ENCODE measurements at regions not wholly inside any gene's neighbourhood (a gene's known extent, or its start where the extent isn't known, plus 50 kb on each side); places are given as distances from the start of the nearest gene placed in this dataset.

GRCh38 chr20:2234598-2235191 is 61.1 kb upstream of the TGM3 start:
- H3K27ac Mint-ChIP-seq = peak overlapping the region; percentile 98

GRCh38 chr20:2236256-2236655 is 59.5 kb upstream of the TGM3 start:
- Histone ChIP-seq H3K4me3 (no peak overlapping the region), H2AFZ (replicated peaks) (no peak overlapping the region), H3K36me3 (no peaks in the 10 kb centered on the region), H4K20me1 (ENCODE audit: low read depth) (no peaks in the 10 kb centered on the region), H3K27me3 (no peaks in the 10 kb centered on the region), H3K4me1 (peaks cover 14% of the 10 kb centered on the region), H3K9ac (no peak overlapping the region), H3F3A (ENCODE audit: low read depth) (peaks cover 11% of the 10 kb centered on the region), H3K4me2 (no peak overlapping the region), H3K79me2 (ENCODE audit: low read depth) (no peaks in the 10 kb centered on the region), H3K27ac (no peak overlapping the region), H3K9me3 (ENCODE audit: low read depth) (no peaks in the 10 kb centered on the region)
- TF ChIP-seq EZH2 (IDR thresholded peaks at IDR 0.05) (no peak), CTCF (IDR thresholded peaks at IDR 0.05) (no peak), EZH2phosphoT487 (IDR thresholded peaks at IDR 0.05) (no peak)
- no peak for DNase-seq (ENCODE audit: low spot score)
- Mint-ChIP-seq H3K4me1 (peaks cover 47% of the 10 kb centered on the region), H3K4me3 (no peak overlapping the region), H3K36me3 (no peaks in the 10 kb centered on the region), H3K9me3 (no peaks in the 10 kb centered on the region), H3K27me3 (ENCODE audit: insufficient read depth, low read depth) (no peaks in the 10 kb centered on the region), H3K27ac (peak overlapping the region; percentile 74)

More at GRCh38 chr20:2234598-2235191, 61.1 kb upstream of the TGM3 start:
- no peaks in the 10 kb centered on the region for H3K36me3 Mint-ChIP-seq
- no peaks in the 10 kb centered on the region for H3K9me3 Mint-ChIP-seq
- H2AFZ ChIP-seq (replicated peaks) = no peak overlapping the region
- H3K79me2 ChIP-seq (ENCODE audit: low read depth) = no peaks in the 10 kb centered on the region
- H3F3A ChIP-seq (ENCODE audit: low read depth) = peaks cover 11% of the 10 kb centered on the region
- H3K4me2 ChIP-seq = peak overlapping the region; percentile 46
- H3K4me1 Mint-ChIP-seq = peaks cover 56% of the 10 kb centered on the region
- H4K20me1 ChIP-seq (ENCODE audit: low read depth) = no peaks in the 10 kb centered on the region
- no peaks in the 10 kb centered on the region for H3K9me3 ChIP-seq (ENCODE audit: low read depth)
- no peaks in the 10 kb centered on the region for H3K27me3 ChIP-seq
- no peak for TF ChIP-seq CTCF (IDR thresholded peaks at IDR 0.05)
- TF ChIP-seq EZH2phosphoT487 (IDR thresholded peaks at IDR 0.05) = no peak
- no peak for TF ChIP-seq EZH2 (IDR thresholded peaks at IDR 0.05)
- H3K4me3 Mint-ChIP-seq = peak overlapping the region; percentile 68
- peaks cover 14% of the 10 kb centered on the region for H3K4me1 ChIP-seq
- H3K27ac ChIP-seq = no peak overlapping the region
- DNase-seq (ENCODE audit: low spot score) = peak; percentile 53
- H3K9ac ChIP-seq = no peak overlapping the region
- H3K36me3 ChIP-seq = no peaks in the 10 kb centered on the region
- H3K4me3 ChIP-seq = no peak overlapping the region
- no peaks in the 10 kb centered on the region for H3K27me3 Mint-ChIP-seq (ENCODE audit: insufficient read depth, low read depth)

- peaks cover 44% of the 10 kb centered on the region for H3K4me1 Mint-ChIP-seq
- no peak overlapping the region for H3K27ac ChIP-seq
- no peaks in the 10 kb centered on the region for H3K9me3 ChIP-seq (ENCODE audit: low read depth)
- H4K20me1 ChIP-seq (ENCODE audit: low read depth) = no peaks in the 10 kb centered on the region
- H3K4me3 ChIP-seq = no peak overlapping the region
- peaks cover 14% of the 10 kb centered on the region for H3K4me1 ChIP-seq
- TF ChIP-seq CTCF (IDR thresholded peaks at IDR 0.05) (peak; percentile 21), EZH2phosphoT487 (IDR thresholded peaks at IDR 0.05) (no peak), EZH2 (IDR thresholded peaks at IDR 0.05) (no peak)
- H3K36me3 Mint-ChIP-seq = no peaks in the 10 kb centered on the region
- no peaks in the 10 kb centered on the region for H3K27me3 ChIP-seq
- H3K9me3 Mint-ChIP-seq = no peaks in the 10 kb centered on the region
- H3K27ac Mint-ChIP-seq = peak overlapping the region; percentile 74
- no peak overlapping the region for H2AFZ ChIP-seq (replicated peaks)
- no peaks in the 10 kb centered on the region for H3K36me3 ChIP-seq
- no peak overlapping the region for H3K9ac ChIP-seq
- H3K79me2 ChIP-seq (ENCODE audit: low read depth) = no peaks in the 10 kb centered on the region
- no peak overlapping the region for H3K4me3 Mint-ChIP-seq
- DNase-seq (ENCODE audit: low spot score) = peak; percentile 31
- H3F3A ChIP-seq (ENCODE audit: low read depth) = peaks cover 11% of the 10 kb centered on the region
- no peaks in the 10 kb centered on the region for H3K27me3 Mint-ChIP-seq (ENCODE audit: insufficient read depth, low read depth)
- H3K4me2 ChIP-seq = no peak overlapping the region
Measured at GRCh38 chr20:2237059-2237458, 58.7 kb upstream of the TGM3 start.

Measured in neural progenitor cell (in vitro differentiated cells).